GM12878 (cell line): ENCODE measurements at regions not wholly inside any gene's neighbourhood (a gene's known extent, or its start where the extent isn't known, plus 50 kb on each side); places are given as distances from the start of the nearest gene placed in this dataset.

Experiments
- ATAC-seq: fragments of 200-7000 bp; cut with Tn5 transposase; 3 replicates; pipeline ENCODE4 v1.9.1; 2020; ENCODE audit warnings: mild to moderate bottlenecking, moderate library complexity
- BruUV-seq: library from RNA; stranded (reverse); fragments of 400-500 nt; replicated peaks from 2 replicates; lab custom pipeline; 2021; lab: Mats Ljungman, UMichigan
- CTCF ChIA-PET: fragments of 300-600 bp; sonication (Branson Sonifier 250); formaldehyde crosslinking; extraction: SDS; loops from one replicate; lab custom pipeline; 2021; ENCODE audit warnings: inconsistent platforms; lab: Yijun Ruan, JAX
- POLR2A ChIA-PET: fragments of 350-600 bp; formaldehyde crosslinking; extraction: SDS; loops from one replicate; lab custom pipeline; 2021; ENCODE audit warnings: inconsistent platforms; lab: Charles Lee
- RAD21 ChIA-PET: fragments of 300-600 bp; sonication (Branson Sonifier 250); formaldehyde crosslinking; loops from one replicate; lab custom pipeline; 2023; ENCODE audit warnings: antibody characterized with exemption; ENCODE audit not compliant: unreplicated experiment; lab: Charles Lee
- SMC1A ChIA-PET: fragments of 300-600 bp; sonication (Branson Sonifier 250); formaldehyde crosslinking; loops from one replicate; lab custom pipeline; 2023; ENCODE audit not compliant: unreplicated experiment, uncharacterized antibody; lab: Charles Lee
- DNase-seq: peaks from one replicate; pipeline ENCODE4 v3.0.0-alpha.2; 2011; ENCODE audit warnings: low read depth, low spot score
- FAIRE-seq: peaks from 3 replicates; lab custom pipeline; 2011; peaks lifted over from hg19 to GRCh38; lab: Jason Lieb, UNC
- H2AFZ ChIP-seq: 2 replicates; pipeline ENCODE4 v1.6.0; 2011; ENCODE audit warnings: low read depth, low read length, control low read depth; ENCODE audit not compliant: control insufficient read depth
- H3K27ac ChIP-seq: 2 replicates; pipeline ENCODE4 v1.5.1; 2011; ENCODE audit warnings: control low read depth; ENCODE audit not compliant: control insufficient read depth, insufficient read depth
- H3K27me3 ChIP-seq, 2 experiments: replicated peaks in 1 of 2; 2 replicates each; pipeline versions ENCODE4 v1.6.0 to v1.6.1; 2011; ENCODE audit warnings: low read length in 1 of 2; ENCODE audit not compliant: control insufficient read depth in 2 of 2, insufficient read depth in 2 of 2
- H3K36me3 ChIP-seq, 2 experiments: 2 replicates each; pipeline ENCODE4 v1.5.1; 2011; ENCODE audit warnings: low read length in 1 of 2; ENCODE audit not compliant: control insufficient read depth in 2 of 2, insufficient read depth in 2 of 2
- H3K4me1 ChIP-seq: 2 replicates; pipeline ENCODE4 v1.6.1; 2011; ENCODE audit warnings: mild to moderate bottlenecking, low read length, moderate library complexity, mixed read lengths; ENCODE audit not compliant: control insufficient read depth, insufficient read depth
- H3K4me2 ChIP-seq: 2 replicates; pipeline ENCODE4 v1.6.0; 2011; ENCODE audit warnings: control low read depth; ENCODE audit not compliant: control insufficient read depth, insufficient read depth
- H3K4me3 ChIP-seq: fragments of 200-600 bp; sonication (generic); 2 replicates; pipeline ENCODE4 v1.5.1; 2016
- H3K79me2 ChIP-seq: 2 replicates; pipeline ENCODE4 v1.6.0; 2011; ENCODE audit warnings: low read length; ENCODE audit not compliant: control insufficient read depth, insufficient read depth
- H3K9ac ChIP-seq: 2 replicates; pipeline ENCODE4 v1.8.0; 2011; ENCODE audit warnings: low read length, control low read depth, mixed read lengths; ENCODE audit not compliant: control insufficient read depth, insufficient read depth
- H3K9me3 ChIP-seq: replicated peaks from 3 replicates; pipeline ENCODE4 v1.5.1; 2011; ENCODE audit warnings: mild to moderate bottlenecking, low read length; ENCODE audit not compliant: control insufficient read depth, insufficient read depth
- H4K20me1 ChIP-seq: 2 replicates; pipeline ENCODE4 v1.6.0; 2011; ENCODE audit not compliant: control insufficient read depth, insufficient read depth
- CHD1 ChIP-seq: IDR thresholded peaks from 2 replicates; pipeline ENCODE4 v1.6.1; 2012; ENCODE audit warnings: low read depth, low read length, improper control_type of control experiment
- CHD4 ChIP-seq: fragments of 200-600 bp; sonication (generic); IDR thresholded peaks from 2 replicates; pipeline ENCODE4 v1.6.1; 2016; ENCODE audit warnings: mild to moderate bottlenecking
- CREB1 ChIP-seq: IDR thresholded peaks from 2 replicates; pipeline ENCODE4 v1.6.1; 2012; ENCODE audit warnings: low read depth, mild to moderate bottlenecking, inconsistent platforms
- E2F8 ChIP-seq: fragments of 450-650 bp; IDR thresholded peaks from 2 replicates; pipeline ENCODE4 v1.6.1; 2018; ENCODE audit warnings: mild to moderate bottlenecking, low read depth, moderate library complexity; ENCODE audit not compliant: partially characterized antibody
- FOS ChIP-seq: IDR thresholded peaks from 3 replicates; pipeline ENCODE4 v1.6.1; 2011; ENCODE audit warnings: borderline replicate concordance; ENCODE audit not compliant: insufficient read length; ENCODE audit errors: extremely low read depth
- MLLT1 ChIP-seq: fragments of 450-650 bp; IDR thresholded peaks from 2 replicates; pipeline ENCODE4 v1.6.1; 2016; ENCODE audit warnings: mild to moderate bottlenecking
- MTA2 ChIP-seq: fragments of 450-650 bp; IDR thresholded peaks from 2 replicates; pipeline ENCODE4 v1.6.1; 2016; ENCODE audit warnings: low read depth, mild to moderate bottlenecking, moderate library complexity
- NR2F1 ChIP-seq: fragments of 450-650 bp; conservative IDR thresholded peaks from 2 replicates; pipeline ENCODE4 v1.6.1; 2017; ENCODE audit warnings: mild to moderate bottlenecking
- RCOR1 ChIP-seq: conservative IDR thresholded peaks from 2 replicates; pipeline ENCODE4 v1.6.1; 2012; ENCODE audit warnings: low read depth, low read length, improper control_type of control experiment
- SIN3A ChIP-seq: IDR thresholded peaks from 2 replicates; pipeline ENCODE4 v1.6.1; 2012; ENCODE audit warnings: low read depth, low read length, improper control_type of control experiment
- SIX5 ChIP-seq: IDR thresholded peaks from 2 replicates; pipeline ENCODE4 v1.6.1; 2011; ENCODE audit warnings: mild to moderate bottlenecking, low read depth, low read length, moderate library complexity; ENCODE audit not compliant: severe bottlenecking
- ZBED1 ChIP-seq: IDR thresholded peaks from 2 replicates; pipeline ENCODE4 v1.6.1; 2016; ENCODE audit warnings: borderline replicate concordance
- ZNF622 ChIP-seq: fragments of 450-650 bp; IDR thresholded peaks from 2 replicates; pipeline ENCODE4 v1.6.1; 2017; ENCODE audit warnings: mild to moderate bottlenecking, inconsistent platforms
- WGBS: methylation state at CpG from one replicate; pipeline ENCODE4 v1.1.6; 2016; ENCODE audit warnings: low lambda C conversion rate; ENCODE audit not compliant: insufficient replicate concordance, insufficient coverage; ENCODE audit errors: missing lambda C conversion rate; 5-methylcytosine and 5-hydroxymethylcytosine counted together
- in situ Hi-C: fragments of 300-500 bp; cut with MboI; formaldehyde crosslinking; loops from 9 replicates; pipeline ENCODE4 v1.14.3; 2018; ENCODE audit warnings: mixed read lengths
- intact Hi-C: fragments of 100-400 bp; cut with micrococcal nuclease; formaldehyde crosslinking; loops from one replicate; pipeline ENCODE4 v1.14.2; 2022; ENCODE audit not compliant: unreplicated experiment
- TF ChIP-seq, protein P1 (sequence below): IDR thresholded peaks from 2 replicates; pipeline ENCODE4 v1.6.1; 2012; ENCODE audit warnings: low read length, inconsistent platforms
- TF ChIP-seq, protein P2 (sequence below): IDR thresholded peaks from 2 replicates; pipeline ENCODE4 v1.6.1; 2011; ENCODE audit warnings: borderline replicate concordance, low read depth, mild to moderate bottlenecking, moderate library complexity, low read length; ENCODE audit not compliant: insufficient read depth, poor library complexity, severe bottlenecking
- TF ChIP-seq, protein P3 (sequence below): fragments of 450-650 bp; IDR thresholded peaks from 2 replicates; pipeline ENCODE4 v1.6.1; 2017; ENCODE audit warnings: borderline replicate concordance

GRCh38 chr2:139478165-139478914 is 698.1 kb upstream of the NXPH2 start:
- ChIA-PET POLR2A (no interaction called here), SMC1A (interaction anchor here (0.7 to 1.9 kb wide), 3 partner anchors 9 to 26 kb away, joined by 3 to 4 read pairs (median 3); no protein-coding TSS in a partner anchor), RAD21 (no interaction called here), CTCF (interaction anchor here (1.1 to 1.8 kb wide), 2 partner anchors 9 to 632 kb away, joined by 3 to 4 read pairs; no protein-coding TSS in a partner anchor)
- in situ Hi-C loops, result no loop called here
- WGBS, result 13% methylated on average over 3 of the region's 3 CpGs
- ATAC-seq, result no peak
- intact Hi-C loops, result loop anchor here (5.0 kb wide), 1 partner anchor 1479 kb away; no protein-coding TSS in a partner anchor
- DNase-seq, result no peak
- Histone ChIP-seq H3K9me3 (no peaks in the 10 kb centered on the region), H3K4me3 (no peak overlapping the region), H2AFZ (no peak overlapping the region), H4K20me1 (no peaks in the 10 kb centered on the region), H3K79me2 (no peaks in the 10 kb centered on the region), H3K9ac (no peak overlapping the region), H3K27ac (no peak overlapping the region), H3K4me1 (no peaks in the 10 kb centered on the region), H3K36me3 (no peaks in the 10 kb centered on the region), H3K27me3 (no peaks in the 10 kb centered on the region), H3K4me2 (no peak overlapping the region)
- no peak for FAIRE-seq
- BruUV-seq, result no TSS peak
- TF ChIP-seq CREB1 (no peak), NR2F1 (no peak), RCOR1 (no peak), MLLT1 (no peak), MTA2 (no peak), CHD4 (no peak), E2F8 (no peak), SIX5 (no peak), SIN3A (no peak), CHD1 (no peak), ZNF622 (no peak), FOS (no peak), ZBED1 (no peak)
- TF ChIP-seq, protein P1, sequence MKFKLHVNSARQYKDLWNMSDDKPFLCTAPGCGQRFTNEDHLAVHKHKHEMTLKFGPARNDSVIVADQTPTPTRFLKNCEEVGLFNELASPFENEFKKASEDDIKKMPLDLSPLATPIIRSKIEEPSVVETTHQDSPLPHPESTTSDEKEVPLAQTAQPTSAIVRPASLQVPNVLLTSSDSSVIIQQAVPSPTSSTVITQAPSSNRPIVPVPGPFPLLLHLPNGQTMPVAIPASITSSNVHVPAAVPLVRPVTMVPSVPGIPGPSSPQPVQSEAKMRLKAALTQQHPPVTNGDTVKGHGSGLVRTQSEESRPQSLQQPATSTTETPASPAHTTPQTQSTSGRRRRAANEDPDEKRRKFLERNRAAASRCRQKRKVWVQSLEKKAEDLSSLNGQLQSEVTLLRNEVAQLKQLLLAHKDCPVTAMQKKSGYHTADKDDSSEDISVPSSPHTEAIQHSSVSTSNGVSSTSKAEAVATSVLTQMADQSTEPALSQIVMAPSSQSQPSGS, result no peak
- TF ChIP-seq, protein P2, sequence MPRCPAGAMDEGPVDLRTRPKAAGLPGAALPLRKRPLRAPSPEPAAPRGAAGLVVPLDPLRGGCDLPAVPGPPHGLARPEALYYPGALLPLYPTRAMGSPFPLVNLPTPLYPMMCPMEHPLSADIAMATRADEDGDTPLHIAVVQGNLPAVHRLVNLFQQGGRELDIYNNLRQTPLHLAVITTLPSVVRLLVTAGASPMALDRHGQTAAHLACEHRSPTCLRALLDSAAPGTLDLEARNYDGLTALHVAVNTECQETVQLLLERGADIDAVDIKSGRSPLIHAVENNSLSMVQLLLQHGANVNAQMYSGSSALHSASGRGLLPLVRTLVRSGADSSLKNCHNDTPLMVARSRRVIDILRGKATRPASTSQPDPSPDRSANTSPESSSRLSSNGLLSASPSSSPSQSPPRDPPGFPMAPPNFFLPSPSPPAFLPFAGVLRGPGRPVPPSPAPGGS, result no peak
- TF ChIP-seq, protein P3, sequence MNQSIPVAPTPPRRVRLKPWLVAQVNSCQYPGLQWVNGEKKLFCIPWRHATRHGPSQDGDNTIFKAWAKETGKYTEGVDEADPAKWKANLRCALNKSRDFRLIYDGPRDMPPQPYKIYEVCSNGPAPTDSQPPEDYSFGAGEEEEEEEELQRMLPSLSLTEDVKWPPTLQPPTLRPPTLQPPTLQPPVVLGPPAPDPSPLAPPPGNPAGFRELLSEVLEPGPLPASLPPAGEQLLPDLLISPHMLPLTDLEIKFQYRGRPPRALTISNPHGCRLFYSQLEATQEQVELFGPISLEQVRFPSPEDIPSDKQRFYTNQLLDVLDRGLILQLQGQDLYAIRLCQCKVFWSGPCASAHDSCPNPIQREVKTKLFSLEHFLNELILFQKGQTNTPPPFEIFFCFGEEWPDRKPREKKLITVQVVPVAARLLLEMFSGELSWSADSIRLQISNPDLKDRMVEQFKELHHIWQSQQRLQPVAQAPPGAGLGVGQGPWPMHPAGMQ, result no peak
